ENCODE measurements at regions not wholly inside any gene's neighbourhood (a gene's known extent, or its start where the extent isn't known, plus 50 kb on each side); places are given as distances from the start of the nearest gene placed in this dataset.

DNA sequence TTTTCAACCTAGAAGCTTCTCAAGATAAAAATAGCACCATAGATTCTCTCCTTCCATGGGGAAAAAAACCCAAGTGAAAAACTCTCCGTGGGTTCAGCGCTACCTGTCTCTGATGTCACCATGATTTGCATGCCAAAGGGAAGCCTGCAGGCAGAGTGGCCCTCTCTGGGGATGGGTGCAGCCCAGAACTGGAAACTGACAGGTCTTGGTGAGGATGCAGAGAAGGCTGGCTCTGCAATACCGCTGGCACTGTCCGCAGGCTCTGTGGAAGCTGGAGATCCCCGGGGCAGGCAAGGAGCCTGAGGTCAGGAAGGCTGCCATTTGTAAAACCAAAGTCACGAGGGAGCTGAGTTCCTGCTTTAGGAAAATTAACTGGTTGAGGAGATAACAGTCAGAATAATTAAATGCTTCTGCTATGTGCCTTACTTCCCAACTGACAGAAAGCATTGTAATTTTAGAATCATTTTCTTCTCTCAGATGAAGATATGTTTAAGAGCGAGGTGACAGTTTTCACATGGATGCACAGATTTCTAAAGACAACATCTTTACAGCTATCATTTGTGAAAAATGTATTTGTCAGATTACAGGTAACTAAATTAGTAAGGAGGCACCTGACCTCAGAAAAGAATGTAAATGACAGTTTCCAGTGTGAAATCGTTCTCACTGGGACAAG is 731.5 kb upstream of the FZD8 start:
- Histone ChIP-seq H3K27me3 (ENCODE audit: control insufficient read depth, insufficient read depth, low read length) (no peaks in the 10 kb centered on the region), H3K27ac (ENCODE audit: low read depth, low read length) (no peak overlapping the region), H3K4me3 (ENCODE audit: low read depth, low read length) (no peak overlapping the region), H3K9me3 (ENCODE audit: control insufficient read depth, insufficient read depth, low read length) (no peaks in the 10 kb centered on the region; the same call in 1 of the 2 replicates)
- DNase-seq (ENCODE audit: low read depth, low spot score): no peak
- ChIA-PET POLR2A (no interaction called here), CTCF (no interaction called here)
- TF ChIP-seq, protein P1, sequence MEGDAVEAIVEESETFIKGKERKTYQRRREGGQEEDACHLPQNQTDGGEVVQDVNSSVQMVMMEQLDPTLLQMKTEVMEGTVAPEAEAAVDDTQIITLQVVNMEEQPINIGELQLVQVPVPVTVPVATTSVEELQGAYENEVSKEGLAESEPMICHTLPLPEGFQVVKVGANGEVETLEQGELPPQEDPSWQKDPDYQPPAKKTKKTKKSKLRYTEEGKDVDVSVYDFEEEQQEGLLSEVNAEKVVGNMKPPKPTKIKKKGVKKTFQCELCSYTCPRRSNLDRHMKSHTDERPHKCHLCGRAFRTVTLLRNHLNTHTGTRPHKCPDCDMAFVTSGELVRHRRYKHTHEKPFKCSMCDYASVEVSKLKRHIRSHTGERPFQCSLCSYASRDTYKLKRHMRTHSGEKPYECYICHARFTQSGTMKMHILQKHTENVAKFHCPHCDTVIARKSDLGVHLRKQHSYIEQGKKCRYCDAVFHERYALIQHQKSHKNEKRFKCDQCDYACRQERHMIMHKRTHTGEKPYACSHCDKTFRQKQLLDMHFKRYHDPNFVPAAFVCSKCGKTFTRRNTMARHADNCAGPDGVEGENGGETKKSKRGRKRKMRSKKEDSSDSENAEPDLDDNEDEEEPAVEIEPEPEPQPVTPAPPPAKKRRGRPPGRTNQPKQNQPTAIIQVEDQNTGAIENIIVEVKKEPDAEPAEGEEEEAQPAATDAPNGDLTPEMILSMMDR (IDR thresholded peaks at IDR 0.05; ENCODE audit: low read depth, low read length): no peak

DNA sequence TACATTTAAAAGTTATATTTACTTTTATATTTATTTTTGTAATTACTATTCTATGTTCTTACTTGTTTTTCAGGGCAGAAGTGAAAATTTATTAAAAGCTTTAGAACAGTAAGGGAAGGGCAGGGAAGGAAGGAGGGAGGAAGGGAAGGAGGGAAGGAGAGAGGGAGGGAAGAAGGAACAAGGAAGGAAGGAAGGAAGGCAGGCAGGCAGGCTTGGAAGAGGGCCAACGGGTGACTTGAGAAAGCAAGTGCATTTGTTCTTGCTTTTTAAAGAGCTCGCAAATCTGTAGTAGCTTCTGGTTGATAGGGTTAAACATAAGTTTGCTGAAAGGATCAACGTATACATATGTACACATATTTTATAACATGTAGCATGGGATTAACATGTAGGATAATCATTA is 725.3 kb upstream of the FZD8 start:
- no peak overlapping the region for H3K4me3 ChIP-seq (ENCODE audit: low read depth, low read length)
- TF ChIP-seq, protein P1 (IDR thresholded peaks at IDR 0.05; ENCODE audit: low read depth, low read length): no peak
- no peaks in the 10 kb centered on the region for H3K9me3 ChIP-seq (ENCODE audit: control insufficient read depth, insufficient read depth, low read length)
- ChIA-PET POLR2A (no interaction called here), CTCF (interaction anchor here (0.7 kb wide), 1 partner anchor 257 kb away, joined by 3 read pairs; no protein-coding TSS in a partner anchor)
- no peak overlapping the region for H3K27ac ChIP-seq (ENCODE audit: low read depth, low read length)
- H3K27me3 ChIP-seq (ENCODE audit: control insufficient read depth, insufficient read depth, low read length): no peaks in the 10 kb centered on the region
- DNase-seq (ENCODE audit: low read depth, low spot score): no peak

DNA sequence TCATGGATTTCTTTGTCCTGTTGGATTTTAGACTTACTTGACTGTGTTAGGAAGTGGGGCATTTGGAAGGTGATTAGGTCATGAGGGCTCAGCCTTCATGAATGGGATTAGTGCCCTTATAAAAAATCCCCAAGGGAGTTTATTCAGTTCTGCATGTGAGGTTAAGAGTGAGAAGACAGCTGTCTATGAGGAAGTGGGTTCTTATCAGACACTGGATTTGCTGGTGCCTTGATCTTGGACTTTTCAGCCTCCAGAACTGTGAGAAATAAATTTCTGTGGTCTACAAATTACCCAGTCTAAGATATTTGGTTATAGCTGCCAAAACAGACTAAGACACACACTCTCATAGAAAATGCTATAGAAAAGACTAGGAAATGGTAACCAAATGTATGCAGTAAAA is 724.7 kb upstream of the FZD8 start:
- ChIA-PET POLR2A (interaction anchor here (0.6 kb wide), 1 partner anchor 35 kb away, joined by 6 read pairs; no protein-coding TSS in a partner anchor), CTCF (interaction anchor here (0.7 kb wide), 1 partner anchor 257 kb away, joined by 3 read pairs; no protein-coding TSS in a partner anchor)

DNA sequence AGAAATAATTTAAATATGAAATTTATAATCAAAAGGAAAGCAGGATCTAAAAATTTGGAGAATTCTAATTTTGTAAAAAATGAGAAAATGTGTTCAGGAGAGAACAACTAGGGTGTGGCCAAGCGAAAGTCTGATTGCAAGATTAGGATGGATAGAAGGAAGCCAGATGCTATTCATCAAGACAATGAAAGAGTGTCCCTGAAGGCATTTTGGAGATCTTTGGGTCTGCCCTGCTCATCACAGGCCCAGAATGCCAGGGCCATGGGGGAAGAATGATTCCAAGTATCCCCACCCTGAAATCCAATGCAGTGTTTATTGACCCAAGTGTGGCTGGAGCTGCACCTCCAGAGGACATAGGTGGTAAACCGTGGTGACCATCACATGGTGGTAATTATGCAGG is 724.0 kb upstream of the FZD8 start:
- no peak for DNase-seq (ENCODE audit: low read depth, low spot score)
- Histone ChIP-seq H3K27ac (ENCODE audit: low read depth, low read length) (no peak overlapping the region), H3K4me3 (ENCODE audit: low read depth, low read length) (no peak overlapping the region), H3K27me3 (ENCODE audit: control insufficient read depth, insufficient read depth, low read length) (no peaks in the 10 kb centered on the region), H3K9me3 (ENCODE audit: control insufficient read depth, insufficient read depth, low read length) (no peaks in the 10 kb centered on the region)
- ChIA-PET CTCF (no interaction called here), POLR2A (no interaction called here)
- TF ChIP-seq, protein P1 (IDR thresholded peaks at IDR 0.05; ENCODE audit: low read depth, low read length): no peak

More for the DNA sequence above, 724.7 kb upstream of the FZD8 start:
- no peak overlapping the region for H3K4me3 ChIP-seq (ENCODE audit: low read depth, low read length)
- no peak for DNase-seq (ENCODE audit: low read depth, low spot score)
- TF ChIP-seq, protein P1 (IDR thresholded peaks at IDR 0.05; ENCODE audit: low read depth, low read length): no peak
- no peaks in the 10 kb centered on the region for H3K27me3 ChIP-seq (ENCODE audit: control insufficient read depth, insufficient read depth, low read length)
- H3K27ac ChIP-seq (ENCODE audit: low read depth, low read length): no peak overlapping the region
- H3K9me3 ChIP-seq (ENCODE audit: control insufficient read depth, insufficient read depth, low read length): no peaks in the 10 kb centered on the region

DNA sequence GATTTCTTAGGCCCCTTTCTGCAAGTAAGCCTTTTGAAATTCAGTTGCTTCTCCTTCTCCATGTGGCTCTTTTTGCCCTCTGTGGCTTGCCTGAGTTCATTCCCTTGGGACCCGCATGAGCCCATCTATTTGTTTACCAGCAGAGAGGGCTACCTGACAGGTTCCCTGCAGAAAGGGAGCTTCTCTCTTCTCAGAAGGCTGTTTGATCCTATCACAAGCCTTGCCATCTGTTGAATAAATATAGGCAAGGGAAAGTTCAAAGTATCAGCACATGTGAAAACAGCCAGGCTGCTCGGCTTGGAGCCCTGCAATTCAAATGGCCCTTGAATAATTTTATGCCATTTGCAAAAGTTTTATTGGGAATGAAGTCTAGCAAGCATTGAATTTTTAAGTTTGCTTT is 720.2 kb upstream of the FZD8 start:
- Histone ChIP-seq H3K27ac (ENCODE audit: low read depth, low read length) (no peak overlapping the region), H3K9me3 (ENCODE audit: control insufficient read depth, insufficient read depth, low read length) (no peaks in the 10 kb centered on the region), H3K4me3 (ENCODE audit: low read depth, low read length) (no peak overlapping the region), H3K27me3 (ENCODE audit: control insufficient read depth, insufficient read depth, low read length) (no peaks in the 10 kb centered on the region)
- POLR2A ChIA-PET: no interaction called here
- TF ChIP-seq, protein P1 (IDR thresholded peaks at IDR 0.05; ENCODE audit: low read depth, low read length): no peak
- CTCF ChIA-PET: no interaction called here
- no peak for DNase-seq (ENCODE audit: low read depth, low spot score)
